ENCODE measurements at regions not wholly inside any gene's neighbourhood (a gene's known extent, or its start where the extent isn't known, plus 50 kb on each side); places are given as distances from the start of the nearest gene placed in this dataset.
"Not testable (repeated sequence)": the region's sequence is repeated elsewhere in the genome, so short reads cannot be mapped to it uniquely, and the experiment has no call there.

DNA sequence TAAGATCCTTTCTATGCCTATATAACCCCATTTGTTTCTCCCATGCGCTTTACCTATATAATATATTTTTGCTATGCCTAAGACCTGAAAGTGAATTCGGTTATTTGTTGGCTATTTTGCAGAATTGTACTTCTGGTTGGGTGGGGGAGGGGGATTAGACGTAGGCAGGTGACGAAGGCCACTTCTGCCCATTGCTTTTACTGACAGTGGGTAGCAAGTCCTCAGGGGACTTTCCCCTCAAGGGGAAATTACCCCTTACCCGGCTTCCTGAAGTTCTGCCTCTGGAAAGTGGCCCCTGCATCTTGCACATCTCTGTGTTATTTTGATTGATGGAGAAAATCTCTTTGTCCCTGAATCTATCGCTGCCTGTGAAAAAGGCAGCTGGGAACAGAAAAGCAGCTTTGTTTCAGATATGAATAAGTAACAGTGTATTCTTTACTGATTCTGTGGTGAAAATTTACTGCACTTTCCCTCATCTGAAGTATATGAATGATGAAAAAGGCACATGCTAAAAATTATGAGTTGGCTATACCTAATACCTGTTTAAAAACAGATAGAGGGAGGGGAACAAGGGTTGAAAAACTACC lies 133.9 kb downstream of the UTRN start:
- no peak for ATAC-seq
- Mint-ChIP-seq H3K4me1 (peaks cover 30% of the 10 kb centered on the region), H3K27me3 (no peaks in the 10 kb centered on the region), H3K4me3 (no peak overlapping the region), H3K27ac (no peak overlapping the region), H3K9me3 (no peaks in the 10 kb centered on the region), H3K36me3 (peaks cover 15% of the 10 kb centered on the region)

DNA sequence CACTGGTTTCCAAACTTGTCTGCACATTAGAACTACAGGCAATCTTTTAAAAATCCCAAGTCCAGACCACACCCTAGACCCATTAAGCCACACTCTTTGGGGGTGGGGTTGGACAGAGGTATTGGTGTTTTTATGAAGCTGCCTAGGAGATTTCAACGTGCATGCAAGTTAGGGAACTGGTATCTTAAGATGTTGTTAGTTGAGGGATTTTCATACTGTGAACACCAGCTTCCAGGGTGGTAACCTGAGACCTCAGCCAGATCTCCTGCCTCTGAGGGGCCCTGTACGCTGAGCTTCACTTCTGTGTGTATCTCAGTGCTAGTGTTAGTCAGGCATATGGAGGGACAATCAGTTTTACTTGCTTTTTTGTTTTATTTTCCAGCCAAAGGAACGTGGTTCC lies 138.0 kb downstream of the UTRN start:
- ATAC-seq: no peak
- Mint-ChIP-seq H3K4me3 (no peak overlapping the region), H3K4me1 (peaks cover 15% of the 10 kb centered on the region), H3K36me3 (peaks cover 40% of the 10 kb centered on the region), H3K27ac (no peak overlapping the region), H3K9me3 (no peaks in the 10 kb centered on the region), H3K27me3 (no peaks in the 10 kb centered on the region)

DNA sequence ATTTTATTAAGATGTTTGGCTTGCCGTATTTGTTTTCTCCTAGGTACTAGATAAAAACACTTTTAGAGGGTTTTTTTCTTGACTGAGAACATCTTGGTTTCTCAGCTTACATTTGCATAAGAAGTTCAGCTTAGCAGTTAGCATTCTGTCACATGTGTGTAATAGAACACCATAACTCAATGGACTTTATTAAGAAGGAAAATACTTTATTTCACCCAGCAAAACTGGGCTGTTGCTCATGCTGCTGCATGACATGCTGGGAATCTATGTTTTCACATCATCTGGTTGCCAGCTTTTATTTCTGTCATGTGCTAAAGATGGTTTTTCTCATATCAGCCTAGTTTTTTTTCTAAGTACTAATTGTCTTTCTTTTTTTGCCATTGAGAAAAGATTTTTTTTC lies 144.6 kb downstream of the UTRN start:
- no peak for ATAC-seq
- Mint-ChIP-seq H3K36me3 (peaks cover 65% of the 10 kb centered on the region), H3K27me3 (no peaks in the 10 kb centered on the region), H3K4me1 (peaks cover 5% of the 10 kb centered on the region), H3K4me3 (no peak overlapping the region), H3K9me3 (no peaks in the 10 kb centered on the region), H3K27ac (no peak overlapping the region)

DNA sequence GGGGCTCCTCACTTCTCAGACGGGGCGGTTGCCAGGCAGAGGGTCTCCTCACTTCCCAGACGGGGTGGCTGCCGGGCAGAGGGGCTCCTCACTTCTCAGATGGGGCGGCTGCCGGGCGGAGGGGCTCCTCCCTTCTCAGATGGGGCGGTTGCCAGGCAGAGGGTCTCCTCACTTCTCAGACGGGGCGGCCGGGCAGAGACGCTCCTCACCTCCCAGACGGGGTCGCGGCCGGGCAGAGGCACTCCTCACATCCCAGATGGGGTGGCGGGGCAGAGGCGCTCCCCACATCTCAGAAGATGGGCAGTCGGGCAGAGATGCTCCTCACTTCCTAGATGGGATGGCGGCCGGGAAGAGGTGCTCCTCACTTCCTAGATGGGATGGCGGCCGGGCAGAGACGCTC lies 148.3 kb downstream of the UTRN start:
- H3K4me1 Mint-ChIP-seq, H3K27me3 Mint-ChIP-seq, ATAC-seq, H3K4me3 Mint-ChIP-seq, H3K9me3 Mint-ChIP-seq, H3K27ac Mint-ChIP-seq: not testable (repeated sequence)
- peaks cover 64% of the 10 kb centered on the region for H3K36me3 Mint-ChIP-seq

DNA sequence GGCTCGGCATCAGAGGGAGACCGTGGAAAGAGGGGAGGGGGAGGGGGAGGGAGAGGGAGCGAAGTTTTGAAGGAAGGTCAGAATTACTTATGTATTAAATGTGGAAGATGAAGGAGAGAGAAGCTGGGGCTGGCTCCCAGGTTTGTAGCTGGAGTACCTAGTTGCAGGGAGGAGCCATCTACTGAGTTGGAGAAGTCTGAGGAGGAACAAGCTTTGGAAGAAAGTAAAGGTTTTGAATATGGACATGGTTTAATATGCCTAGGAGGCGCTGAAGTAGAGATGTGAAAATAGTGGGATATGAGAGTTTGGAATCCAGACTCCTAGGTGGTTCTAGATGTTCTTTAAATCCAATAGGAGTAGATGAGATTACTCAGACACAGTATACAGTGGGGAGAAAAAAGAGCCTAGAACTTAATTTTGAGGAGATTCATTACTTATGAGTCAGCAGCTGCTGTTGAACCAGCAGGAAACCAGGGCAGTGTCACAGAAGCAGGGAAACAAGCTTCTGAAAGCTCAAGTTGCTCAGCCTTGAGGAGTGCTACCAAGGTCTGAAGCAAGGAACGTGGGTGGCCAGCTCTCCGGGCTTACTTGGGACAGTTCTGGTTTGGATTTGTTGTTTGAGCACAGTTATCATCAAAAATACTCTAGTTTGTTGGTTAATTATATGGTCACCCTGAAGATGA lies 149.3 kb downstream of the UTRN start:
- no peak for ATAC-seq
- H3K4me3 Mint-ChIP-seq: no peak overlapping the region

DNA sequence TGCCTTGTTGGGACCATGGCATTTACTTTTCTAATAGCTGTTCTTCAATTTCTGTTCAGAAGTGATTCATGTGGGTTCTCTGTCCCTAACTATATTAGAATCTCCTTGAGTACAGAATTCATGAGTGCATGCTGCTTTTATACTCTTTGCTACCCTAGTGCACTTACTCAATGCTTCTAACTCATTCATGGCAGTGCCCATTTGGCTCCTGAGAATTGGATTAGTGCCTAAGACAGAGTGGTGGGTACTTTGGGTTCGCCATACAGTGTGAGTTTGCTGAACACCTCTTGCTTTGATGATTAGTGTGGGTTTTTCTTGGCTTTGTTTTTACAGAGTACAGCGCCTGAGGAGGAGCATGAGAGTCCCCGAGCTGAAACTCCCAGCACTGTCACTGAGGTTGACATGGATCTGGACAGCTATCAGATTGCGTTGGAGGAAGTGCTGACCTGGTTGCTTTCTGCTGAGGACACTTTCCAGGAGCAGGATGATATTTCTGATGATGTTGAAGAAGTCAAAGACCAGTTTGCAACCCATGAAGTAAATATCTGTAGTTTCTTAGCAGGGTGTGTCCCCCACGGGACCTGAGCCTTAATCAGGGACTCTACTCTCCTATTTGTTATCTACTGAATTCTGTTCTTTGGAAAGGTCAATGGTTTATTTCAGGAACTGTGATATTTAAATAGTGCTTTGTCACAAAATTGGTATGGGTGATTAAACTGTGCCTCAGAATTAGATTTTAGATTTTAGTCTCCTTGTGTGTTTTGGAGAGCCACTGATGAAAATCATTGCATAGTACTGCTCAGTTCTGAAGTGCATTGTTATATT lies 150.7 kb downstream of the UTRN start:
- Mint-ChIP-seq H3K27ac (no peak overlapping the region), H3K4me1 (peaks cover 8% of the 10 kb centered on the region), H3K9me3 (peaks cover 5% of the 10 kb centered on the region), H3K27me3 (no peaks in the 10 kb centered on the region), H3K4me3 (no peak overlapping the region), H3K36me3 (peaks cover 73% of the 10 kb centered on the region)
- ATAC-seq: no peak

More for the DNA sequence above, 149.3 kb downstream of the UTRN start:
- H3K27ac Mint-ChIP-seq: no peak overlapping the region
- peaks cover 8% of the 10 kb centered on the region for H3K4me1 Mint-ChIP-seq
- peaks cover 65% of the 10 kb centered on the region for H3K36me3 Mint-ChIP-seq
- no peaks in the 10 kb centered on the region for H3K9me3 Mint-ChIP-seq
- no peaks in the 10 kb centered on the region for H3K27me3 Mint-ChIP-seq

DNA sequence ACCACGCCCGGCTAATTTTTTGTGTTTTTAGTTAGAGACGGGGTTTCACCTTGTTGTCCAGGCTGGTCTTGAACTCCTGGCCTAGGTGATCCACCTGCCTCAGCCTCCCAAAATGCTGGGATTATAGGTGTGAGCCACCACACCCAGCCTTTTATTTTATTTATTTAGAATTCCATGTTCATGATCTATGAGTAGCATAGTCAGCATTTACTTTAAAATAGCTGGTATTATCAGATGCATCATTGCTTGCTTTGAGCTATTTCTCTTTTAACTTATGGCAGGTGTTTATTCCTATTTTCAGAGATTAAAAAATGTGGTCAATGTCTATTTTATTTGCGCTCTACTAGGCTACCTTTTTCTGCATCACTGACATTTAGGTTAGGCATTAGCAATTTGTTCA lies 152.0 kb downstream of the UTRN start:
- Mint-ChIP-seq H3K4me3 (no peak overlapping the region), H3K36me3 (peaks cover 73% of the 10 kb centered on the region), H3K4me1 (peaks cover 8% of the 10 kb centered on the region), H3K9me3 (peaks cover 9% of the 10 kb centered on the region), H3K27me3 (no peaks in the 10 kb centered on the region), H3K27ac (no peak overlapping the region)
- no peak for ATAC-seq

DNA sequence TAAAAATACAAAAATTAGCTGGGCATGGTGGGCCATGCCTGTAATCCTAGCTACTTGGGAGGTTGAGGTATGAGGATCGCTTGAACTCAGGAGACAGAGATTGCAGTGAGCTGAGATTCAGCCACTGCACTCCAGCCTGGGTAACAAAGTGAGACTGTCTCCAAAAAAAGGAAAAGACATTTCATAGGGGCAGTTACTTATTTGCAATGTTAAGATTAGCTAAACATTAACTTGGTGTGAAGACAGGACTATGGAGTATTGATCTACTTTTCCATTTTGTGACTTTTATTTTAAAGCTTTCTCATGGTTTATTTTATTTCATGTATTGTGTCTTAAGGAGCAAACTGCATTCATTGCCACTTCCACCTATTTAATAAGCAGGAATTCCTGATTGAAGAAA lies 153.0 kb downstream of the UTRN start:
- Mint-ChIP-seq H3K9me3 (peaks cover 12% of the 10 kb centered on the region), H3K27me3 (no peaks in the 10 kb centered on the region), H3K36me3 (peaks cover 73% of the 10 kb centered on the region), H3K27ac (no peak overlapping the region), H3K4me1 (peaks cover 8% of the 10 kb centered on the region), H3K4me3 (no peak overlapping the region)
- no peak for ATAC-seq

DNA sequence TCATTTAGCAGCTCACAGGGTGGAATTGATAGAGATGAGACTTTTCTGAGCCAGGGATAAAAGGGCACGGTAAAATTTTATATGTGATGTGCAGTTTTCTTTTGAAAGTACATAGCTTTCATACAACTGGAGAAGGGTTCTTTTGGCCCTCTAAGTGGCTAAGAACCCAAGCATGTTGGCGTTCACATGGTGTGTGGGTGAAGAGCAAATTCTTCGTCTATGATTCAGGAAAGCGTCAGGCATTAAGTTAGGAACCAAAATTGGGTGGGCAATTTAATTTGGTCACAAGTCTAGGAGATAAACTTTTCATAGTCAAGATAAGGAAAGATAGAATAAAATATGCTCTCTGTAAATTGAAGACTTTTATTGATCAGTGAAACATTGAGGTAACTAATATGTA lies 153.9 kb downstream of the UTRN start:
- Mint-ChIP-seq H3K4me1 (peaks cover 8% of the 10 kb centered on the region), H3K27ac (no peak overlapping the region), H3K27me3 (no peaks in the 10 kb centered on the region), H3K9me3 (peaks cover 12% of the 10 kb centered on the region), H3K4me3 (no peak overlapping the region), H3K36me3 (peaks cover 72% of the 10 kb centered on the region)
- no peak for ATAC-seq

DNA sequence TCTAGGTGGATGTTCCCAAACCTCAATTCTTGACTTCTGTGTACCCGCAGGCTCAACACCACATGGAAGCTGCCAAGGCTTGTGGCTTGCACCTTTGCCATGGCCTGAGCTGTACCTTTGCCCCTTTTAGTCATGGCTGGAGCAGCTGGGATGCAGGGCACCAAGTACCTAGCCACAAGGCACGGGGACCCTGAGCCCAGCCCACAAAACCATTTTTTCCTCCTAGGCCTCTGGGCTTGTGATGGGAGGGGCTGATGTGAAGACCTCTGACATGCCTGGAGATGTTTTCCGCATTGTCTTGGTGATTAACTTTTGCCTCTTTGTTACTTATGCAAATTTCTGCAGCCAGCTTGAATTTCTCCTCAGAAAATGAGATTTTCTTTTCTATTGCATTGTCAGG lies 156.7 kb downstream of the UTRN start:
- not testable (repeated sequence) for ATAC-seq, H3K27ac Mint-ChIP-seq, H3K4me1 Mint-ChIP-seq

DNA sequence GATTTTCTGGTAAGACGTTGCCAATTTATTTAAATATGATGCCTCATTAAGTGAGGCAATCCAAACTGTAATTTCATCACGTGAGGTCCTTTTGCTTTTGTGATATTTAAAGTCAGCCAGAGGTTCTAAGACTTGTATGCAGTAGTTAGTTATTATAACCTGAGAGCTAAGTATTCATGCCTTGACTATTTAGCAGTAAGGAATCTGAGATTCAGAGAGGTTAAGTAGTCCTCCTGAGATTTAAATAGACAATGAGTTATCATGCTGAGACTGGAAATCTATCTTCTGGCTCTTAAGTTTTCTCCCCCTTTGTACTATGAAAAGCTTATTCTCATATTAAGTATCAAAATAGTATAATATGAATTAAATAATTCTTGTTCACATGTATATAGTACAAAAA lies 158.0 kb downstream of the UTRN start:
- no peaks in the 10 kb centered on the region for H3K27me3 Mint-ChIP-seq
- no peak overlapping the region for H3K27ac Mint-ChIP-seq
- peaks cover 53% of the 10 kb centered on the region for H3K36me3 Mint-ChIP-seq
- no peak overlapping the region for H3K4me3 Mint-ChIP-seq
- no peaks in the 10 kb centered on the region for H3K4me1 Mint-ChIP-seq
- ATAC-seq: no peak
- H3K9me3 Mint-ChIP-seq: peaks cover 12% of the 10 kb centered on the region

More for the DNA sequence above, 156.7 kb downstream of the UTRN start:
- Mint-ChIP-seq H3K9me3 (peaks cover 12% of the 10 kb centered on the region), H3K36me3 (peaks cover 60% of the 10 kb centered on the region)
- not testable (repeated sequence) for H3K27me3 Mint-ChIP-seq, H3K4me3 Mint-ChIP-seq

DNA sequence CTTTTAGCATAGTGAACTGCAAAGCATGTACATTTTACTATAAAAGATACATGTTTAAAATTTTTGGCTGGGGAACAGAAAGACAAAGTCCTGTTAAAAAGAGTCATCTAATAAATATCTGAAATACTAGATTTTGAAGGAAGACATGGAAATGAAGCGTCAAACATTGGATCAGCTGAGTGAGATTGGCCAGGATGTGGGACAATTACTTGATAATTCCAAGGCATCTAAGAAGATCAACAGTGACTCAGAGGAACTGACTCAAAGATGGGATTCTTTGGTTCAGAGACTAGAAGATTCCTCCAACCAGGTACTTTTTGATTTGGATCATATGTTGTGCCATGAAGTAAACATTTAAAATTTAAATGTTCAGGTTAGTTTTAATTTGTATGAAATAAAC lies 162.3 kb downstream of the UTRN start:
- H3K4me3 Mint-ChIP-seq: no peak overlapping the region
- no peaks in the 10 kb centered on the region for H3K9me3 Mint-ChIP-seq
- no peak for ATAC-seq
- H3K27ac Mint-ChIP-seq: no peak overlapping the region
- no peaks in the 10 kb centered on the region for H3K27me3 Mint-ChIP-seq
- H3K36me3 Mint-ChIP-seq: peaks cover 38% of the 10 kb centered on the region
- no peaks in the 10 kb centered on the region for H3K4me1 Mint-ChIP-seq

DNA sequence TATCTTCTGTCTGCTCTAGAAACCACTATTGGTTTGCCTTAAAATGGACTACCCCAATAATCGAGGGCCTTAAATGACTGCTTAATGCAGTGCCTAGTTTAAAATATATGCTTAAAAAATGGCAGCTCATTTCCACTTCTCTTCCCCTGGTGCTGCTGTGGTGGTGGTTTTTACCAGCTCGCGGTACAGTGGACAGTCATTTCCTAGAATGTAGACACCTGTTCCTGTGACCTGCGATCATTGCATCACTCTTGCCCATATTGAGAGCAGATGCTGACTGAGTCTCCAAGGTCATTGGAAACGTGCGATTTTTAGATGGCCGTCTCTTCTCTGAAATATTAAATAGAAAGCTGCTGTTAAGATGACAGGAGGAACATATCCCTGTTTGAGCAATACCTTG lies 164.1 kb downstream of the UTRN start:
- Mint-ChIP-seq H3K27ac (no peak overlapping the region), H3K9me3 (no peaks in the 10 kb centered on the region), H3K36me3 (peaks cover 36% of the 10 kb centered on the region), H3K4me1 (no peaks in the 10 kb centered on the region), H3K27me3 (no peaks in the 10 kb centered on the region), H3K4me3 (no peak overlapping the region)
- no peak for ATAC-seq

DNA sequence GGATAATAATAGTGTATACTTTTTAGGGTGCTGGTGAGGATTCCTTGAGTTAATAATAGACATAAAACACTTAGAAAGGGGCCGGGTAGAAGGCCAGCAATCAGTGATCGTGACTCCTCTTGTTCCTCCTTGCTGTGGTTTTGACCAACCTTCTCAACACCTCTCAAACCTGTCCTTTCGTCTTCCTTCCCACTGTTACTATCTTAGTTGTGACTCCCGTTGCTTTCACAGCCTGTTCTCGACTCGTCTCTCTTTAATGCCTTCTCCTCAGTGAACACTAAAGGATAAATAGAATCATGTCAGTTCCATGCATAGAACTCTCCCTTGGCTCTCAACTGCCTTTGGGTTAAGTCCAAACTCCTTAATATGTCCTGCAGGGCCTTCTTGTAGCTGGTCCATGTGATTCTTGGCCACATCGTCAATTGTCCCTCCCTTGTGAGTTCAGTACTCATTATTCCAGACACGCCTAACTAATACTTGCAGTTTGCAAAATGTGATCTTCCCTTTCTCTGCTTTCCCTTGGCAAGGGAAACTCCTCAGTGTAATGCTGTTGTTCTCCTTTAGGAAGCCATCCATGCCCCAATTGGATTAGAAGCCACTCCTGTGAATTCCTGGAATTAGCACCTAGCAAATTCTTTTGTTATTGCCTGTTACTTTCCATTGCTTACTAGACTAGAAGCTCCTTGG lies 164.9 kb downstream of the UTRN start:
- H3K4me3 Mint-ChIP-seq: no peak overlapping the region
- ATAC-seq: no peak
- H3K36me3 Mint-ChIP-seq: peaks cover 36% of the 10 kb centered on the region
- H3K27ac Mint-ChIP-seq: no peak overlapping the region
- H3K27me3 Mint-ChIP-seq: no peaks in the 10 kb centered on the region
- no peaks in the 10 kb centered on the region for H3K9me3 Mint-ChIP-seq
- H3K4me1 Mint-ChIP-seq: no peaks in the 10 kb centered on the region

DNA sequence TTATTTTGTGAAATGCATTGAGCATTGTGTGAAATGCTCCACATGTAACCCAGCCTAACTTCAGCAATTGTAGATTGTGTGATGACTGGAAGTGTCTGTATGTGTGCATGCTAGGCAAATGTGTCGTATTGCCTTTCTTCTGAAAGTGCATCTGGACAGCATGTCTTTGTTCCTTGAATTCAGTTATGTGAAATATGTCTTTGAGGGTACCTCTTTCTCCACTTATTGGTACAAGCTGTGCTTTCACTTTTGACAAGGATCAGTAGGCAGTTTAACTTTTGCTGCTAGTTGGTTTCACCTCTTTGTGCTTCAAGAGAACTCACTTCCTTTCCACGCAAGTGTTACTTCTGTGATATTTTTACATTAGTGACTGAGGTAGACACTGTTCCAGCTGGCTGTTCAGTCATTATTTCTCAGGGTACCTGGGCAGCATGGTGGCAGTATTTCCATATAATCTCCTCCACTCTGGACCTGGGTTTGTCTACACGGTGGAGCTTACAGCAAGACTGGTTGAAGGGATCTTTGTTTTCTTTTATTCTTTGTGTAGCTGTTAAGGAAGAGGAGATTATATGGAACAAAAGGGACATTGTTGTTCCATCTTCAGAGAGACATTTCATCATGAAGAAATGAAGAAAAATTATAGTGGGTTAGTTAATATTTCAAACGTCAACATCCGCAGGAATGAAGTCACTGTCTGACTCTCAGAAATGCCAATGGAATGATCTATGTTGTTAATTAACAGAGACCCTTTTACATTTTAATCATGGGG lies 175.4 kb downstream of the UTRN start:
- no peak overlapping the region for H3K4me3 Mint-ChIP-seq
- no peak overlapping the region for H3K27ac Mint-ChIP-seq
- no peaks in the 10 kb centered on the region for H3K27me3 Mint-ChIP-seq
- no peaks in the 10 kb centered on the region for H3K4me1 Mint-ChIP-seq
- H3K9me3 Mint-ChIP-seq: no peaks in the 10 kb centered on the region
- peaks cover 63% of the 10 kb centered on the region for H3K36me3 Mint-ChIP-seq
- no peak for ATAC-seq

Measured in stimulated activated memory B cell treated with anti-CD40 and anti-IgM and Interleukin-4, amounts not matched to agents 10 μg/mL and 1 μg/mL and 100 μg/mL, for 72 hours (primary cell).